ENCODE measurements at regions not wholly inside any gene's neighbourhood (a gene's known extent, or its start where the extent isn't known, plus 50 kb on each side); places are given as distances from the start of the nearest gene placed in this dataset.
A peak's percentile ranks its signal among the peaks of the same experiment; 100 is the strongest.

- DNase-seq (ENCODE audit: extremely low read depth in 1 of 11, low read depth in 9 of 11, low spot score in 4 of 11): no peak
Measured at GRCh38 chr18:39863916-39864315, 2091.1 kb upstream of the PIK3C3 start.

GRCh38 chr18:39862341-39862740, 2092.7 kb upstream of the PIK3C3 start:
- no peak for DNase-seq (ENCODE audit: extremely low read depth in 1 of 11, low read depth in 9 of 11, low spot score in 4 of 11)

- DNase-seq (ENCODE audit: extremely low read depth in 1 of 11, low read depth in 9 of 11, low spot score in 4 of 11): no peak
Measured at GRCh38 chr18:39854291-39854690, 2100.7 kb upstream of the PIK3C3 start.

GRCh38 chr18:39846265-39846664, 2108.8 kb upstream of the PIK3C3 start:
- DNase-seq (ENCODE audit: extremely low read depth in 1 of 11, low read depth in 9 of 11, low spot score in 4 of 11): peak in 7 of 11 donors; percentile 49 to 73 (median 62)

- no peak for DNase-seq (ENCODE audit: extremely low read depth in 1 of 11, low read depth in 9 of 11, low spot score in 4 of 11)
Measured at GRCh38 chr18:39845631-39846030, 2109.4 kb upstream of the PIK3C3 start.

GRCh38 chr18:39845106-39845505, 2109.9 kb upstream of the PIK3C3 start:
- DNase-seq (ENCODE audit: extremely low read depth in 1 of 11, low read depth in 9 of 11, low spot score in 4 of 11): no peak

GRCh38 chr18:39843546-39843945, 2111.5 kb upstream of the PIK3C3 start:
- DNase-seq (ENCODE audit: extremely low read depth in 1 of 11, low read depth in 9 of 11, low spot score in 4 of 11): no peak

GRCh38 chr18:39842366-39842914, 2112.6 kb upstream of the PIK3C3 start:
- DNase-seq (ENCODE audit: extremely low read depth in 1 of 11, low read depth in 9 of 11, low spot score in 4 of 11): no peak

GRCh38 chr18:39841482-39842365, 2113.3 kb upstream of the PIK3C3 start:
- DNase-seq (ENCODE audit: extremely low read depth in 1 of 11, low read depth in 9 of 11, low spot score in 4 of 11): peak in 10 of 11 donors; percentile 36 to 73 (median 64)

- DNase-seq (ENCODE audit: extremely low read depth in 1 of 11, low read depth in 9 of 11, low spot score in 4 of 11): peak in 1 of 11 donors; percentile 33
Measured at GRCh38 chr18:39840856-39841481, 2114.1 kb upstream of the PIK3C3 start.

- no peak for DNase-seq (ENCODE audit: extremely low read depth in 1 of 11, low read depth in 9 of 11, low spot score in 4 of 11)
Measured at GRCh38 chr18:39840406-39840805, 2114.6 kb upstream of the PIK3C3 start.

GRCh38 chr18:39839782-39840181, 2115.3 kb upstream of the PIK3C3 start:
- no peak for DNase-seq (ENCODE audit: extremely low read depth in 1 of 11, low read depth in 9 of 11, low spot score in 4 of 11)

GRCh38 chr18:39838831-39839230, 2116.2 kb upstream of the PIK3C3 start:
- no peak for DNase-seq (ENCODE audit: extremely low read depth in 1 of 11, low read depth in 9 of 11, low spot score in 4 of 11)

GRCh38 chr18:39835303-39836030, 2119.6 kb upstream of the PIK3C3 start:
- no peak for DNase-seq (ENCODE audit: extremely low read depth in 1 of 11, low read depth in 9 of 11, low spot score in 4 of 11)

GRCh38 chr18:39834636-39835035, 2120.4 kb upstream of the PIK3C3 start:
- DNase-seq (ENCODE audit: extremely low read depth in 1 of 11, low read depth in 9 of 11, low spot score in 4 of 11): no peak

- DNase-seq (ENCODE audit: extremely low read depth in 1 of 11, low read depth in 9 of 11, low spot score in 4 of 11): no peak
Measured at GRCh38 chr18:39825485-39826150, 2129.4 kb upstream of the PIK3C3 start.

- no peak for DNase-seq (ENCODE audit: extremely low read depth in 1 of 11, low read depth in 9 of 11, low spot score in 4 of 11)
Measured at GRCh38 chr18:39806525-39806924, 2148.5 kb upstream of the PIK3C3 start.

- no peak for DNase-seq (ENCODE audit: extremely low read depth in 1 of 11, low read depth in 9 of 11, low spot score in 4 of 11)
Measured at GRCh38 chr18:39805218-39805617, 2149.8 kb upstream of the PIK3C3 start.

GRCh38 chr18:39802648-39803229, 2152.3 kb upstream of the PIK3C3 start:
- no peak for DNase-seq (ENCODE audit: extremely low read depth in 1 of 11, low read depth in 9 of 11, low spot score in 4 of 11)
